ENCODE measurements at regions not wholly inside any gene's neighbourhood (a gene's known extent, or its start where the extent isn't known, plus 50 kb on each side); places are given as distances from the start of the nearest gene placed in this dataset.

- H4K20me1 ChIP-seq (ENCODE audit: insufficient read depth, low read length) = no peaks in the 10 kb centered on the region
- no peak overlapping the region for H3K4me2 ChIP-seq (ENCODE audit: insufficient read depth, low read length)
- H3K4me1 ChIP-seq (ENCODE audit: insufficient read depth, low read length) = peaks cover 7% of the 10 kb centered on the region
- no peaks in the 10 kb centered on the region for H3K36me3 ChIP-seq (ENCODE audit: insufficient read depth, low read length)
- no peak for DNase-seq (ENCODE audit: insufficient read length, low spot score, missing footprints)
- no peak overlapping the region for H2AFZ ChIP-seq (ENCODE audit: low read length)
- H3K9me3 ChIP-seq (ENCODE audit: low read depth, low read length) = no peaks in the 10 kb centered on the region
- H3K27me3 ChIP-seq (ENCODE audit: insufficient read depth, low read length) = no peaks in the 10 kb centered on the region
- H3K4me3 ChIP-seq (ENCODE audit: insufficient read depth, low read length) = no peak overlapping the region
- H3K79me2 ChIP-seq (ENCODE audit: insufficient read depth, low read length) = no peaks in the 10 kb centered on the region
- TF ChIP-seq, protein P1, sequence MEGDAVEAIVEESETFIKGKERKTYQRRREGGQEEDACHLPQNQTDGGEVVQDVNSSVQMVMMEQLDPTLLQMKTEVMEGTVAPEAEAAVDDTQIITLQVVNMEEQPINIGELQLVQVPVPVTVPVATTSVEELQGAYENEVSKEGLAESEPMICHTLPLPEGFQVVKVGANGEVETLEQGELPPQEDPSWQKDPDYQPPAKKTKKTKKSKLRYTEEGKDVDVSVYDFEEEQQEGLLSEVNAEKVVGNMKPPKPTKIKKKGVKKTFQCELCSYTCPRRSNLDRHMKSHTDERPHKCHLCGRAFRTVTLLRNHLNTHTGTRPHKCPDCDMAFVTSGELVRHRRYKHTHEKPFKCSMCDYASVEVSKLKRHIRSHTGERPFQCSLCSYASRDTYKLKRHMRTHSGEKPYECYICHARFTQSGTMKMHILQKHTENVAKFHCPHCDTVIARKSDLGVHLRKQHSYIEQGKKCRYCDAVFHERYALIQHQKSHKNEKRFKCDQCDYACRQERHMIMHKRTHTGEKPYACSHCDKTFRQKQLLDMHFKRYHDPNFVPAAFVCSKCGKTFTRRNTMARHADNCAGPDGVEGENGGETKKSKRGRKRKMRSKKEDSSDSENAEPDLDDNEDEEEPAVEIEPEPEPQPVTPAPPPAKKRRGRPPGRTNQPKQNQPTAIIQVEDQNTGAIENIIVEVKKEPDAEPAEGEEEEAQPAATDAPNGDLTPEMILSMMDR (IDR thresholded peaks at IDR 0.05; ENCODE audit: extremely low read depth, low read depth, low read length) = no peak
- H3K27ac ChIP-seq (ENCODE audit: low read depth, low read length) = no peak overlapping the region
These were observed 60.9 kb upstream of the MED4 start for GRCh38 chr13:48155848-48156247.

- peaks cover 3% of the 10 kb centered on the region for H3K4me1 ChIP-seq (ENCODE audit: insufficient read depth, low read length)
- H3K79me2 ChIP-seq (ENCODE audit: insufficient read depth, low read length) = no peaks in the 10 kb centered on the region
- no peaks in the 10 kb centered on the region for H3K9me3 ChIP-seq (ENCODE audit: low read depth, low read length)
- no peaks in the 10 kb centered on the region for H3K36me3 ChIP-seq (ENCODE audit: insufficient read depth, low read length)
- no peak overlapping the region for H3K27ac ChIP-seq (ENCODE audit: low read depth, low read length)
- no peak overlapping the region for H3K4me2 ChIP-seq (ENCODE audit: insufficient read depth, low read length)
- no peaks in the 10 kb centered on the region for H4K20me1 ChIP-seq (ENCODE audit: insufficient read depth, low read length)
- peak overlapping the region; percentile 16 for H2AFZ ChIP-seq (ENCODE audit: low read length)
- DNase-seq (ENCODE audit: insufficient read length, low spot score, missing footprints) = no peak
- TF ChIP-seq, protein P1 (IDR thresholded peaks at IDR 0.05; ENCODE audit: extremely low read depth, low read depth, low read length) = no peak
- no peaks in the 10 kb centered on the region for H3K27me3 ChIP-seq (ENCODE audit: insufficient read depth, low read length)
- no peak overlapping the region for H3K4me3 ChIP-seq (ENCODE audit: insufficient read depth, low read length)
These were observed 59.8 kb upstream of the MED4 start for GRCh38 chr13:48154671-48155070.

GRCh38 chr13:48153186-48153585, 58.3 kb upstream of the MED4 start:
- H3K4me1 ChIP-seq (ENCODE audit: insufficient read depth, low read length) = no peaks in the 10 kb centered on the region
- no peak overlapping the region for H2AFZ ChIP-seq (ENCODE audit: low read length)
- H3K27me3 ChIP-seq (ENCODE audit: insufficient read depth, low read length) = no peaks in the 10 kb centered on the region
- no peak overlapping the region for H3K4me3 ChIP-seq (ENCODE audit: insufficient read depth, low read length)
- no peaks in the 10 kb centered on the region for H3K79me2 ChIP-seq (ENCODE audit: insufficient read depth, low read length)
- no peaks in the 10 kb centered on the region for H4K20me1 ChIP-seq (ENCODE audit: insufficient read depth, low read length)
- TF ChIP-seq, protein P1 (IDR thresholded peaks at IDR 0.05; ENCODE audit: extremely low read depth, low read depth, low read length) = no peak
- H3K9me3 ChIP-seq (ENCODE audit: low read depth, low read length) = no peaks in the 10 kb centered on the region
- H3K36me3 ChIP-seq (ENCODE audit: insufficient read depth, low read length) = no peaks in the 10 kb centered on the region
- DNase-seq (ENCODE audit: insufficient read length, low spot score, missing footprints) = no peak
- no peak overlapping the region for H3K4me2 ChIP-seq (ENCODE audit: insufficient read depth, low read length)
- H3K27ac ChIP-seq (ENCODE audit: low read depth, low read length) = no peak overlapping the region

GRCh38 chr13:48151363-48152161, 56.7 kb upstream of the MED4 start:
- no peak overlapping the region for H2AFZ ChIP-seq (ENCODE audit: low read length)
- H3K27me3 ChIP-seq (ENCODE audit: insufficient read depth, low read length) = no peaks in the 10 kb centered on the region
- H3K4me2 ChIP-seq (ENCODE audit: insufficient read depth, low read length) = no peak overlapping the region
- no peak overlapping the region for H3K27ac ChIP-seq (ENCODE audit: low read depth, low read length)
- no peaks in the 10 kb centered on the region for H3K79me2 ChIP-seq (ENCODE audit: insufficient read depth, low read length)
- H3K36me3 ChIP-seq (ENCODE audit: insufficient read depth, low read length) = no peaks in the 10 kb centered on the region
- TF ChIP-seq, protein P1 (IDR thresholded peaks at IDR 0.05; ENCODE audit: extremely low read depth, low read depth, low read length) = no peak
- H3K4me1 ChIP-seq (ENCODE audit: insufficient read depth, low read length) = no peaks in the 10 kb centered on the region
- H3K9me3 ChIP-seq (ENCODE audit: low read depth, low read length) = no peaks in the 10 kb centered on the region
- DNase-seq (ENCODE audit: insufficient read length, low spot score, missing footprints) = no peak
- H4K20me1 ChIP-seq (ENCODE audit: insufficient read depth, low read length) = no peaks in the 10 kb centered on the region
- H3K4me3 ChIP-seq (ENCODE audit: insufficient read depth, low read length) = no peak overlapping the region

Data from osteoblast (primary cell).